GM13976 (cell line): ENCODE measurements at regions not wholly inside any gene's neighbourhood (a gene's known extent, or its start where the extent isn't known, plus 50 kb on each side); places are given as distances from the start of the nearest gene placed in this dataset.
"Not testable (repeated sequence)": the region's sequence is repeated elsewhere in the genome, so short reads cannot be mapped to it uniquely, and the experiment has no call there.

Experiments
- DNase-seq: peaks from one replicate; pipeline ENCODE4 v3.0.0; 2012; ENCODE audit warnings: low spot score
- CTCF ChIP-seq: IDR thresholded peaks from 2 replicates; pipeline ENCODE4 v1.5.1; 2012; ENCODE audit warnings: borderline replicate concordance, mild to moderate bottlenecking; ENCODE audit not compliant: insufficient read depth; ENCODE audit errors: extremely low read depth, missing control alignments, control extremely low read depth
- in situ Hi-C: fragments of 300-500 bp; cut with MboI; formaldehyde crosslinking; loops from one replicate; pipeline ENCODE4 v1.12.0; 2022; ENCODE audit warnings: low sequenced_read_pairs, mixed read lengths, inconsistent platforms; ENCODE audit not compliant: unreplicated experiment

GRCh38 chr1:38500352-38500751 lies 359.2 kb downstream of the RRAGC start:
- no peak for DNase-seq
- in situ Hi-C loops: no loop called here
- TF ChIP-seq CTCF: no peak

GRCh38 chr1:38498686-38499085 lies 360.9 kb downstream of the RRAGC start:
- TF ChIP-seq CTCF: no peak
- in situ Hi-C loops: no loop called here
- DNase-seq: no peak

- in situ Hi-C loops: no loop called here
- DNase-seq: no peak
- TF ChIP-seq CTCF: no peak
Measured at GRCh38 chr1:38497921-38498656, 361.5 kb downstream of the RRAGC start.

- in situ Hi-C loops, DNase-seq: not testable (repeated sequence)
Measured at GRCh38 chr1:38493306-38493705, 366.3 kb downstream of the RRAGC start.

- TF ChIP-seq CTCF: peak; percentile 23
- in situ Hi-C loops: no loop called here
- DNase-seq: peak; percentile 60
Measured at GRCh38 chr1:38489844-38490270, 369.7 kb downstream of the RRAGC start.

GRCh38 chr1:38488162-38488898 lies 371.2 kb downstream of the RRAGC start:
- in situ Hi-C loops: no loop called here

More at GRCh38 chr1:38488162-38488898, 371.2 kb downstream of the RRAGC start:
- no peak for TF ChIP-seq CTCF
- DNase-seq: no peak
